Thyroid gland (tissue), 4 donors: ENCODE measurements at regions not wholly inside any gene's neighbourhood (a gene's known extent, or its start where the extent isn't known, plus 50 kb on each side); places are given as distances from the start of the nearest gene placed in this dataset.

Experiments
- CTCF ChIP-seq, 6 experiments: fragments of 200-600 bp in 3 of 6; fragments of 450-650 bp in 3 of 6; sonication (generic) in 3 of 6; IDR thresholded peaks; one replicate each; pipeline ENCODE4 v1.5.1; 2016 to 2019; ENCODE audit warnings: antibody characterized with exemption in 6 of 6, mild to moderate bottlenecking in 2 of 6, inconsistent platforms in 1 of 6, moderate library complexity in 1 of 6
- POLR2A ChIP-seq, 2 donors: fragments of 450-650 bp; IDR thresholded peaks; one replicate each; pipeline ENCODE4 v1.6.1; 2017; ENCODE audit warnings: antibody characterized with exemption in 2 of 2, mild to moderate bottlenecking in 2 of 2, moderate library complexity in 1 of 2

- TF ChIP-seq POLR2A (IDR thresholded peaks at IDR 0.05) (no peak), CTCF (IDR thresholded peaks at IDR 0.05) (no peak)
Observed at GRCh38 chr18:41553716-41554115, 401.3 kb upstream of the PIK3C3 start.
